ENCODE measurements at regions not wholly inside any gene's neighbourhood (a gene's known extent, or its start where the extent isn't known, plus 50 kb on each side); places are given as distances from the start of the nearest gene placed in this dataset.

DNA sequence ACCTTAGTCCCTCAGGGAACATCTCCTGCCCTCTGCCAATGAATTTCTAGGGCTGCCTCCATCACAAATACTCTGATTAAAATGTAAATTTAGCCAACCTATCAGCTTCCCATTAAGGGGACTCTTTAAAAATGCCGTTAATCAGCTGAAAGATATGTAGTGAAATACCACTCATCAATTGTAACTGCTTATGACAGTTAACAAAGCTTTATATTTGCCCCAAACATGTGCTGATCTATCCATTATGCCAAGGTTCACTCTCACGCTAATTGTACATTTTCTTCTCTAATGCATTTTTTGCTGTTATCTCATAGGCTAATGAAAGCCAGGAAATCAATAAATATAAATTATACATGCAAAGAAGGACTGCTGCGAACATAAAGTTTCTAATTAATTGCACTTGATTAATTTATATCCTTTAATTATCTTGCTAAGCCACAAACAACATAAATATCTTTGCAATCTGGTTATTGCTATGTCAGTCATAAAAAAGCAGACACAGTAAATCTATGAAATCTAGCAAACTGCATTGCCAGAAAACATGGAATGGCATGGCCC is 601.4 kb upstream of the SALL1 start:
- TF ChIP-seq POLR2AphosphoS5 (IDR thresholded peaks at IDR 0.05) (no peak), POLR2A (IDR thresholded peaks at IDR 0.05; ENCODE audit: low read depth) (no peak), EP300 (IDR thresholded peaks at IDR 0.05) (no peak)
- TF ChIP-seq, protein P1, sequence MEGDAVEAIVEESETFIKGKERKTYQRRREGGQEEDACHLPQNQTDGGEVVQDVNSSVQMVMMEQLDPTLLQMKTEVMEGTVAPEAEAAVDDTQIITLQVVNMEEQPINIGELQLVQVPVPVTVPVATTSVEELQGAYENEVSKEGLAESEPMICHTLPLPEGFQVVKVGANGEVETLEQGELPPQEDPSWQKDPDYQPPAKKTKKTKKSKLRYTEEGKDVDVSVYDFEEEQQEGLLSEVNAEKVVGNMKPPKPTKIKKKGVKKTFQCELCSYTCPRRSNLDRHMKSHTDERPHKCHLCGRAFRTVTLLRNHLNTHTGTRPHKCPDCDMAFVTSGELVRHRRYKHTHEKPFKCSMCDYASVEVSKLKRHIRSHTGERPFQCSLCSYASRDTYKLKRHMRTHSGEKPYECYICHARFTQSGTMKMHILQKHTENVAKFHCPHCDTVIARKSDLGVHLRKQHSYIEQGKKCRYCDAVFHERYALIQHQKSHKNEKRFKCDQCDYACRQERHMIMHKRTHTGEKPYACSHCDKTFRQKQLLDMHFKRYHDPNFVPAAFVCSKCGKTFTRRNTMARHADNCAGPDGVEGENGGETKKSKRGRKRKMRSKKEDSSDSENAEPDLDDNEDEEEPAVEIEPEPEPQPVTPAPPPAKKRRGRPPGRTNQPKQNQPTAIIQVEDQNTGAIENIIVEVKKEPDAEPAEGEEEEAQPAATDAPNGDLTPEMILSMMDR (IDR thresholded peaks at IDR 0.05), result no peak
